K562 (cell line): ENCODE measurements at regions not wholly inside any gene's neighbourhood (a gene's known extent, or its start where the extent isn't known, plus 50 kb on each side); places are given as distances from the start of the nearest gene placed in this dataset.

Experiments used
- ELF1 ChIP-seq: fragments of 200-800 bp; sonication (Bioruptor generic); IDR thresholded peaks from 2 replicates; pipeline ENCODE4 v1.6.1; 2016; ENCODE audit warnings: missing genetic modification characterization, missing compliant biosample characterization
- HNRNPUL1 ChIP-seq: fragments of 200-400 bp; formaldehyde crosslinking; IDR thresholded peaks from 2 replicates; pipeline ENCODE4 v1.6.1; 2017; ENCODE audit warnings: low read length
- POLR2AphosphoS5 ChIP-seq: IDR thresholded peaks from 2 replicates; pipeline ENCODE4 v1.6.1; 2011; ENCODE audit warnings: mild to moderate bottlenecking, low read depth, low read length, moderate library complexity; ENCODE audit not compliant: control insufficient read depth, insufficient read depth
- RAD21 ChIP-seq, 2 experiments: fragments of 250-450 bp in 1 of 2; fragments of 450-650 bp in 1 of 2; sonication (Bioruptor Pico) in 1 of 2; formaldehyde crosslinking in 1 of 2; IDR thresholded peaks in 1 of 2; conservative IDR thresholded peaks in 1 of 2; 2 replicates each; pipeline versions ENCODE4 v1.4.0 to v1.8.0; 2020 to 2022; ENCODE audit warnings: mild to moderate bottlenecking in 2 of 2, moderate library complexity in 1 of 2
- SAP30 ChIP-seq: fragments of 200-600 bp; sonication (generic); IDR thresholded peaks from 2 replicates; pipeline ENCODE4 v1.6.1; 2012; ENCODE audit warnings: borderline replicate concordance, low read depth, mild to moderate bottlenecking, moderate library complexity, low read length, control low read depth, inconsistent platforms; ENCODE audit not compliant: insufficient read depth, poor library complexity, severe bottlenecking
- YY1 ChIP-seq, 3 experiments: IDR thresholded peaks; 2 replicates each; pipeline ENCODE4 v1.6.1; 2011; ENCODE audit warnings: low read length in 2 of 3, mild to moderate bottlenecking in 2 of 3, moderate library complexity in 2 of 3, borderline replicate concordance in 1 of 3, control low read depth in 1 of 3, low read depth in 1 of 3; ENCODE audit not compliant: insufficient read depth in 3 of 3, insufficient replicate concordance in 2 of 3, control insufficient read depth in 1 of 3, insufficient read length in 1 of 3; ENCODE audit errors: extremely low read depth in 1 of 3
- TF ChIP-seq, protein P1 (sequence below), 3 experiments: IDR thresholded peaks in 2 of 3; conservative IDR thresholded peaks in 1 of 3; 2 replicates each; pipeline ENCODE4 v1.5.1; 2011 to 2012; ENCODE audit warnings: low read length in 3 of 3, mild to moderate bottlenecking in 3 of 3, control low read depth in 2 of 3, improper control_type of control experiment in 1 of 3, inconsistent platforms in 1 of 3, low read depth in 1 of 3, mixed read lengths in 1 of 3, moderate library complexity in 1 of 3; ENCODE audit not compliant: insufficient read depth in 2 of 3
- TF ChIP-seq, protein P2 (sequence below): fragments of 150-350 bp; conservative IDR thresholded peaks from 2 replicates; pipeline ENCODE4 v1.6.1; 2014; ENCODE audit warnings: low read length

DNA sequence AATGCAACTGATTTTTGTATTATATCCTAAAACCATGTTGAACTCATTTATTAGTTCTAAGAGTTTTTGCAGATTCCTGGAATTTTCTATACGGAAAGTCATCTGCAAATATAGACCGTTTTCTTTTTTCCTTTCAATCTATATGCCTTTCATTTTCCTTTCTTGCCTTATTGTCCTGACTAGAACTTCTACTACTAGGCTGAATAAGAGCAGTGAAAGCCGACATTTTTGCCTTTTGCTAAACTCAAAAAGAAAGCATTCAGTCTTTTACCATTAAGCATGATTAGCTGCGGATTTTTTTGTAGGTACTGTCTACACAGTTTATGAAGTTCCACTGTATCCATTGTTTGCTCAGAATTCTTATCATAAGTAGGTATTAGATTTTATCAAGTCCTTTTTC lies 328.4 kb downstream of the TEX29 start:
- TF ChIP-seq, protein P1, sequence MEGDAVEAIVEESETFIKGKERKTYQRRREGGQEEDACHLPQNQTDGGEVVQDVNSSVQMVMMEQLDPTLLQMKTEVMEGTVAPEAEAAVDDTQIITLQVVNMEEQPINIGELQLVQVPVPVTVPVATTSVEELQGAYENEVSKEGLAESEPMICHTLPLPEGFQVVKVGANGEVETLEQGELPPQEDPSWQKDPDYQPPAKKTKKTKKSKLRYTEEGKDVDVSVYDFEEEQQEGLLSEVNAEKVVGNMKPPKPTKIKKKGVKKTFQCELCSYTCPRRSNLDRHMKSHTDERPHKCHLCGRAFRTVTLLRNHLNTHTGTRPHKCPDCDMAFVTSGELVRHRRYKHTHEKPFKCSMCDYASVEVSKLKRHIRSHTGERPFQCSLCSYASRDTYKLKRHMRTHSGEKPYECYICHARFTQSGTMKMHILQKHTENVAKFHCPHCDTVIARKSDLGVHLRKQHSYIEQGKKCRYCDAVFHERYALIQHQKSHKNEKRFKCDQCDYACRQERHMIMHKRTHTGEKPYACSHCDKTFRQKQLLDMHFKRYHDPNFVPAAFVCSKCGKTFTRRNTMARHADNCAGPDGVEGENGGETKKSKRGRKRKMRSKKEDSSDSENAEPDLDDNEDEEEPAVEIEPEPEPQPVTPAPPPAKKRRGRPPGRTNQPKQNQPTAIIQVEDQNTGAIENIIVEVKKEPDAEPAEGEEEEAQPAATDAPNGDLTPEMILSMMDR (IDR thresholded peaks at IDR 0.05 in 2 of 3, conservative IDR thresholded peaks at IDR 0.05 in 1 of 3; ENCODE audit: insufficient read depth in 2 of 3, low read depth in 1 of 3, low read length in 3 of 3), result no peak
- TF ChIP-seq POLR2AphosphoS5 (no peak), ELF1 (no peak), RAD21 (CRISPR knock-in tag; conservative IDR thresholded peaks at IDR 0.05 in 1 of 2, IDR thresholded peaks at IDR 0.05 in 1 of 2) (no peak), HNRNPUL1 (no peak), SAP30 (no peak), YY1 (IDR thresholded peaks at IDR 0.05; ENCODE audit: borderline replicate concordance in 1 of 3, control insufficient read depth in 1 of 3, extremely low read depth in 1 of 3, insufficient read depth in 3 of 3, insufficient read length in 1 of 3, insufficient replicate concordance in 2 of 3, low read depth in 1 of 3, low read length in 2 of 3) (no peak)
- TF ChIP-seq, protein P2, sequence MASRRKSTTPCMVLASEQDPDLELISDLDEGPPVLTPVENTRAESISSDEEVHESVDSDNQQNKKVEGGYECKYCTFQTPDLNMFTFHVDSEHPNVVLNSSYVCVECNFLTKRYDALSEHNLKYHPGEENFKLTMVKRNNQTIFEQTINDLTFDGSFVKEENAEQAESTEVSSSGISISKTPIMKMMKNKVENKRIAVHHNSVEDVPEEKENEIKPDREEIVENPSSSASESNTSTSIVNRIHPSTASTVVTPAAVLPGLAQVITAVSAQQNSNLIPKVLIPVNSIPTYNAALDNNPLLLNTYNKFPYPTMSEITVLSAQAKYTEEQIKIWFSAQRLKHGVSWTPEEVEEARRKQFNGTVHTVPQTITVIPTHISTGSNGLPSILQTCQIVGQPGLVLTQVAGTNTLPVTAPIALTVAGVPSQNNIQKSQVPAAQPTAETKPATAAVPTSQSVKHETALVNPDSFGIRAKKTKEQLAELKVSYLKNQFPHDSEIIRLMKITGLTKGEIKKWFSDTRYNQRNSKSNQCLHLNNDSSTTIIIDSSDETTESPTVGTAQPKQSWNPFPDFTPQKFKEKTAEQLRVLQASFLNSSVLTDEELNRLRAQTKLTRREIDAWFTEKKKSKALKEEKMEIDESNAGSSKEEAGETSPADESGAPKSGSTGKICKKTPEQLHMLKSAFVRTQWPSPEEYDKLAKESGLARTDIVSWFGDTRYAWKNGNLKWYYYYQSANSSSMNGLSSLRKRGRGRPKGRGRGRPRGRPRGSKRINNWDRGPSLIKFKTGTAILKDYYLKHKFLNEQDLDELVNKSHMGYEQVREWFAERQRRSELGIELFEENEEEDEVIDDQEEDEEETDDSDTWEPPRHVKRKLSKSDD, result no peak
